ENCODE measurements at regions not wholly inside any gene's neighbourhood (a gene's known extent, or its start where the extent isn't known, plus 50 kb on each side); places are given as distances from the start of the nearest gene placed in this dataset.
"Not testable (repeated sequence)": the region's sequence is repeated elsewhere in the genome, so short reads cannot be mapped to it uniquely, and the experiment has no call there.

- no peak for DNase-seq (ENCODE audit: low read depth)
Observed at GRCh38 chr4:148542922-148543623, 100.9 kb upstream of the NR3C2 start.

GRCh38 chr4:148540622-148541326 lies 98.6 kb upstream of the NR3C2 start:
- no peak for DNase-seq (ENCODE audit: low read depth)

- no peak for DNase-seq (ENCODE audit: low read depth)
Observed at GRCh38 chr4:148539387-148539786, 97.2 kb upstream of the NR3C2 start.

- DNase-seq (ENCODE audit: low read depth): not testable (repeated sequence)
Observed at GRCh38 chr4:148533851-148534250, 91.6 kb upstream of the NR3C2 start.

- DNase-seq (ENCODE audit: low read depth): no peak
Observed at GRCh38 chr4:148530114-148530513, 87.9 kb upstream of the NR3C2 start.

GRCh38 chr4:148527571-148527970 lies 85.4 kb upstream of the NR3C2 start:
- no peak for DNase-seq (ENCODE audit: low read depth)

GRCh38 chr4:148522995-148523394 lies 80.8 kb upstream of the NR3C2 start:
- no peak for DNase-seq (ENCODE audit: low read depth)

GRCh38 chr4:148515248-148515647 lies 73.0 kb upstream of the NR3C2 start:
- DNase-seq (ENCODE audit: low read depth): no peak

- no peak for DNase-seq (ENCODE audit: low read depth)
Observed at GRCh38 chr4:148514581-148514980, 72.4 kb upstream of the NR3C2 start.

- DNase-seq (ENCODE audit: low read depth): no peak
Observed at GRCh38 chr4:148514041-148514440, 71.8 kb upstream of the NR3C2 start.

- DNase-seq (ENCODE audit: low read depth): no peak
Observed at GRCh38 chr4:148510211-148510610, 68.0 kb upstream of the NR3C2 start.

GRCh38 chr4:148503681-148504080 lies 61.5 kb upstream of the NR3C2 start:
- DNase-seq (ENCODE audit: low read depth): no peak

- DNase-seq (ENCODE audit: low read depth): no peak
Observed at GRCh38 chr4:148497258-148497657, 55.0 kb upstream of the NR3C2 start.

GRCh38 chr4:148495463-148495862 lies 53.2 kb upstream of the NR3C2 start:
- DNase-seq (ENCODE audit: low read depth): no peak

Measured in GM04503 (cell line).